ENCODE measurements at regions not wholly inside any gene's neighbourhood (a gene's known extent, or its start where the extent isn't known, plus 50 kb on each side); places are given as distances from the start of the nearest gene placed in this dataset.
A peak's percentile ranks its signal among the peaks of the same experiment; 100 is the strongest.

GRCh38 chr2:64770781-64771334 is 117.1 kb upstream of the SERTAD2 start:
- TF ChIP-seq CTCF (IDR thresholded peaks at IDR 0.05) (peak in 2 of 4 experiments; percentile 26 to 36), POLR2A (IDR thresholded peaks at IDR 0.05) (no peak), POLR2AphosphoS5 (IDR thresholded peaks at IDR 0.05) (peak; percentile 52 to 78 (median 74))

Data from sigmoid colon (tissue), 4 donors.